HL-60 (cell line): ENCODE measurements at regions not wholly inside any gene's neighbourhood (a gene's known extent, or its start where the extent isn't known, plus 50 kb on each side); places are given as distances from the start of the nearest gene placed in this dataset.

Experiments
- DNase-seq, 2 experiments: peaks; one replicate each; pipeline ENCODE4 v3.0.0-alpha.2; 2010 to 2020; ENCODE audit warnings: low read depth in 1 of 2, low spot score in 1 of 2
- H3K27ac ChIP-seq: fragments of 250-450 bp; sonication (Bioruptor Pico); replicated peaks from 2 replicates; pipeline ENCODE4 v1.5.1; 2020; ENCODE audit warnings: mild to moderate bottlenecking, moderate library complexity
- H3K27me3 ChIP-seq: fragments of 250-450 bp; sonication (Bioruptor Pico); 2 replicates; pipeline ENCODE4 v1.5.1; 2021; ENCODE audit warnings: mild to moderate bottlenecking, moderate library complexity; ENCODE audit not compliant: insufficient read depth, poor library complexity, severe bottlenecking
- H3K4me3 ChIP-seq: replicated peaks from 2 replicates; pipeline ENCODE4 v1.5.1; 2011; ENCODE audit warnings: mild to moderate bottlenecking, control low read depth, low read length; ENCODE audit not compliant: insufficient read depth
- CTCF ChIP-seq: IDR thresholded peaks from one replicate; pipeline ENCODE4 v1.5.1; 2011; ENCODE audit warnings: low read length, control low read depth, inconsistent platforms; ENCODE audit not compliant: insufficient read depth
- GABPA ChIP-seq: IDR thresholded peaks from 2 replicates; pipeline ENCODE4 v1.6.1; 2012; ENCODE audit warnings: low read depth
- POLR2AphosphoS5 ChIP-seq: IDR thresholded peaks from 2 replicates; pipeline ENCODE4 v1.6.1; 2012; ENCODE audit warnings: low read depth
- SPI1 ChIP-seq: IDR thresholded peaks from 2 replicates; pipeline ENCODE4 v1.6.1; 2012; ENCODE audit warnings: low read depth, mild to moderate bottlenecking, borderline replicate concordance
- TF ChIP-seq, protein P1 (sequence below): IDR thresholded peaks from 2 replicates; pipeline ENCODE4 v1.6.1; 2012; ENCODE audit warnings: low read depth; ENCODE audit not compliant: insufficient replicate concordance

GRCh38 chr9:20087481-20087880 lies 298.6 kb upstream of the SLC24A2 start:
- TF ChIP-seq POLR2AphosphoS5 (no peak), SPI1 (no peak), GABPA (no peak), CTCF (no peak)
- TF ChIP-seq, protein P1, sequence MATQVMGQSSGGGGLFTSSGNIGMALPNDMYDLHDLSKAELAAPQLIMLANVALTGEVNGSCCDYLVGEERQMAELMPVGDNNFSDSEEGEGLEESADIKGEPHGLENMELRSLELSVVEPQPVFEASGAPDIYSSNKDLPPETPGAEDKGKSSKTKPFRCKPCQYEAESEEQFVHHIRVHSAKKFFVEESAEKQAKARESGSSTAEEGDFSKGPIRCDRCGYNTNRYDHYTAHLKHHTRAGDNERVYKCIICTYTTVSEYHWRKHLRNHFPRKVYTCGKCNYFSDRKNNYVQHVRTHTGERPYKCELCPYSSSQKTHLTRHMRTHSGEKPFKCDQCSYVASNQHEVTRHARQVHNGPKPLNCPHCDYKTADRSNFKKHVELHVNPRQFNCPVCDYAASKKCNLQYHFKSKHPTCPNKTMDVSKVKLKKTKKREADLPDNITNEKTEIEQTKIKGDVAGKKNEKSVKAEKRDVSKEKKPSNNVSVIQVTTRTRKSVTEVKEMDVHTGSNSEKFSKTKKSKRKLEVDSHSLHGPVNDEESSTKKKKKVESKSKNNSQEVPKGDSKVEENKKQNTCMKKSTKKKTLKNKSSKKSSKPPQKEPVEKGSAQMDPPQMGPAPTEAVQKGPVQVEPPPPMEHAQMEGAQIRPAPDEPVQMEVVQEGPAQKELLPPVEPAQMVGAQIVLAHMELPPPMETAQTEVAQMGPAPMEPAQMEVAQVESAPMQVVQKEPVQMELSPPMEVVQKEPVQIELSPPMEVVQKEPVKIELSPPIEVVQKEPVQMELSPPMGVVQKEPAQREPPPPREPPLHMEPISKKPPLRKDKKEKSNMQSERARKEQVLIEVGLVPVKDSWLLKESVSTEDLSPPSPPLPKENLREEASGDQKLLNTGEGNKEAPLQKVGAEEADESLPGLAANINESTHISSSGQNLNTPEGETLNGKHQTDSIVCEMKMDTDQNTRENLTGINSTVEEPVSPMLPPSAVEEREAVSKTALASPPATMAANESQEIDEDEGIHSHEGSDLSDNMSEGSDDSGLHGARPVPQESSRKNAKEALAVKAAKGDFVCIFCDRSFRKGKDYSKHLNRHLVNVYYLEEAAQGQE: no peak
- Histone ChIP-seq H3K4me3 (no peak overlapping the region), H3K27me3 (no peaks in the 10 kb centered on the region), H3K27ac (no peak overlapping the region)
- DNase-seq: no peak

DNA sequence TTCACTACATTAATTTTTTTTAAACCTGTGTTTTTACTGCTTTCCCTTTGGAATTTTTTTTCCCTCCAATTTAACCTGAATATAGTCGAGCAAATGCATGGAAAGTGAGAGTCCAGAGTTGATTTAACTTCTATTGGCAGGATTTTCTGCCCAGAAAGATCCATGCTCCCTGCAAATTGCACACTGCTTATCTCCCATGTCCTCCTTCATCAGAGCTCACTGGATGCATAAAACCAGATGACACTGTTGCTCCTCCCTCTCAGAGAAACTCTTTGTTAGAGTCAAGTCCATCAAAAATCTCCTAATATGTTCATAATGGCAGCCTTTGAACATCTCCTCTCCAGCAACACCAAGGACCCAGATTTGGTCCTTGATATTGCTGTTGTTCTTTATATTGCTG lies 297.0 kb upstream of the SLC24A2 start:
- H3K27ac ChIP-seq: no peak overlapping the region
- TF ChIP-seq CTCF: no peak
- no peak for TF ChIP-seq SPI1
- TF ChIP-seq, protein P1: no peak
- TF ChIP-seq GABPA: no peak
- TF ChIP-seq POLR2AphosphoS5: no peak
- DNase-seq: no peak
- H3K4me3 ChIP-seq: no peak overlapping the region
- no peaks in the 10 kb centered on the region for H3K27me3 ChIP-seq

DNA sequence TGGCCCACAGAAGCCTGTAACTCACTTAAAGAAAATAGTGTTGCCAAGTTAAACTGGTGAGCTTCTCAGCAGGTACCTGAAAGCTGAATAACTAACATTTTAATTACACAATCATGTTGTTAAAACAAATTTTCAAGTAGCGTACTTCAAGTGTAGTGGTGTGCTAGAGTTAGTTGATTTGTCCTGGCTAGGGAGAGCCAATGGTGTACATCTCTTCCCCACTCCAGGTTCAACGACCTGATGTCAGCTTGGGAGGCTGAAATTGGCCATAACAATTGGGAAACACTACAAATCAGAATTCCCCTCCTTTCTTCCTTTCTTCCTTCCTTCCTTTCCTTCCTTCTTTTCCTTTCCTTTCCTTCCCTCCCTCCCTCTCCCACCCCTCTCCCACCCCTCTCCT lies 295.3 kb upstream of the SLC24A2 start:
- Histone ChIP-seq H3K27me3 (no peaks in the 10 kb centered on the region), H3K27ac (no peak overlapping the region), H3K4me3 (no peak overlapping the region)
- TF ChIP-seq GABPA: no peak
- no peak for TF ChIP-seq CTCF
- no peak for TF ChIP-seq SPI1
- no peak for TF ChIP-seq POLR2AphosphoS5
- TF ChIP-seq, protein P1: no peak
- no peak for DNase-seq
